Esophagus squamous epithelium (tissue), 4 donors: ENCODE measurements at regions not wholly inside any gene's neighbourhood (a gene's known extent, or its start where the extent isn't known, plus 50 kb on each side); places are given as distances from the start of the nearest gene placed in this dataset.

Source experiments
- CTCF ChIP-seq, 6 experiments: fragments of 450-650 bp in 4 of 6; fragments of 200-600 bp in 2 of 6; sonication (generic) in 2 of 6; IDR thresholded peaks; one replicate each; pipeline ENCODE4 v1.5.1; 2016 to 2019; ENCODE audit warnings: antibody characterized with exemption in 6 of 6, mild to moderate bottlenecking in 4 of 6, moderate library complexity in 4 of 6
- POLR2A ChIP-seq, 4 donors: fragments of 450-650 bp; IDR thresholded peaks; one replicate each; pipeline ENCODE4 v1.6.1; 2017; ENCODE audit warnings: antibody characterized with exemption in 4 of 4, mild to moderate bottlenecking in 4 of 4, moderate library complexity in 3 of 4

- no peak for TF ChIP-seq CTCF (IDR thresholded peaks at IDR 0.05)
- no peak for TF ChIP-seq POLR2A (IDR thresholded peaks at IDR 0.05)
These were observed 331.3 kb upstream of the RBMS3 start for GRCh38 chr3:28949580-28949979.
